Activated T-cell treated with anti-CD3 and anti-CD28 coated beads for 1 hour (primary cell): ENCODE measurements at regions not wholly inside any gene's neighbourhood (a gene's known extent, or its start where the extent isn't known, plus 50 kb on each side); places are given as distances from the start of the nearest gene placed in this dataset.

Experiments used
- DNase-seq: peaks from one replicate; pipeline ENCODE4 v3.0.0-alpha.2; 2020; ENCODE audit warnings: low read depth

DNA sequence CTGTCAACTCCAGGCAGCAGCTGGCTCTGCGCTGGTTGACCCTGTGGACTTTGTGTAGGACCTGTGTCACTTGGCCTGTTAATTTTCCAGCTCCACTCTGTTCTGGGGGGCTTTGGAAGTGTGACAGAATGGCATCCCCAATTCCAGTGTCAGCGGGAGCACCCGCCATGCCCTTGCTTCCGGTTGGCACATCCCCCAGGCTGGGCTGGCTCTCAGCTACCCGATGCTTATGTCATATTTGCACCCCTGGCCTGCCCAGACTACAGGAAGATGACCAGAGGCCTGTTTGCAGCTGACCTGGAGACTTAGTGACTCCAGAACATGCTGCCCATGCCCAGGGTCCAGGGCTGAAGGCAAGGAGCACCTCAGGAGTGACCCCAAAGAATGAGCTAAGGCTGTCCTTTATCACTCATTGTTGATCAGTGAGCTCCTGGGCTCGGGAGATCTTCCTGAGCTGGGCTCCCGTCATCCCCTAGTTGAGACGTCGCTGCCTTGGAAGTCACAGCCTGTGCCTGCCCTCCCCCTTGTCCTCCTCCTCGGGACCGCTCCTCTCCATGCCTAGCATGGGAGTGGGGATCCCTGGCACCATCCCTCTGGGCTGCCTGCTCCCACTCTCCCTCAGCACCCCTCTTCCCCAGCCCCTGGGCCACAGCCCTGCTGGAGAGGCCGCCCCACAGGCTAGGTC lies 163.4 kb upstream of the RTL1 start:
- no peak for DNase-seq

DNA sequence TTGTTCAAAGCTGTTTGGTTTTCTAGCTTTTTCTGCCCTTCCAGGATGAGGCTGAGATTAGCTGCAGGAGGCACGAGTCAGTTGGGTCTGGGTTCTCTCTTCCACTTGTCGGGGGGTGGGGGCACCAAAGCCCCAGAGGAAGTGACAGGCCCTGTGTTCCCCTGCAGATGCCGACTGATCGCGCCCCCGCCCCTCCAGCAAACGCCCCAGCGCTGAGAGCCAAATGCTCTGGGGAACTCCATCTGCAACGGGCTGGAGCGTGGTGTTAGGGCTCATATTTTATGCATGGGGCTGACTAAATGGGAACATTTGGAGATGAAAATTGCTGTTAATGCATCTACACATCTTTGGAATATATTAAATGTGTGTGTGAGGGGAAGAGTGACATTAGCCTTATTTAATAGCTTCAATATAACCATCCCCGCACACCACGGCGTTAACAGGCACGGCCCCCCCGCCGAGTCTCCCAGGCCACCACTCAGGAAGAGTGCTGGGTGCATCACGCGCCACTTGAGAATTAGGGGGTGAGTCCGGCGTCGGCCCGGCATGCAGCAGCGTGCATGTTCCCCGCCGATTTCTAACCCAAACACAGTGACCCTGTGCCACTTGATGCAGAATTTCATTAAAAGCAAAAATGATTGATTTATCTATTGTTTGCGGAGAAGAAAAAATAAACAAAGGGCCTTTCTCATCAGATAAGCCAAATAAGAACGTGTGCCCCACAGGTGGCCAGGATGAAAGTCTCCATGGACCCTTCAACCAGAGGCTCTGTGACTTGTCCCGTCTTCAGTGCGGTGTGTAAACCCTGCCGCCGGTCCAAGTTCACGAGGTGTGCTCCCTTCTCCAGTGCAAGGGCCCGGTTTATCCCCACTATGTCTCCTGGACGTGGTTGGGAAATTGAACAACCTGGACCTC lies 165.0 kb upstream of the RTL1 start:
- no peak for DNase-seq

DNA sequence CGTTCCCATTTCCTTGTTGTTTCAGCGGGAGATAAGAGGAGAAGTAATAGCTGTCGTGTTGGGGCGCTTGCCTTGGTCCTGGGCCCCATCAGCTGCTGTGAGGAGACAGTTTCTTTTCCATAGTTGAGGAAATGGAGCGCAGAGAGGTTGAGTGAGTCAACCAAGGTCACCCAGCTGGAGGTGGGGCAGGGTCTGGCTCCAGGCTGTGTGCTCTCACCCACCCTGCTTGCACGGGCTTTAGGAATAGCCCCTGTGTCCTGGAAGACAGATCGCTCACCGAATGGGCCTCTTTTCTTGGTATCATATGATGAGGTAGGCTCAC lies 165.7 kb upstream of the RTL1 start:
- no peak for DNase-seq

DNA sequence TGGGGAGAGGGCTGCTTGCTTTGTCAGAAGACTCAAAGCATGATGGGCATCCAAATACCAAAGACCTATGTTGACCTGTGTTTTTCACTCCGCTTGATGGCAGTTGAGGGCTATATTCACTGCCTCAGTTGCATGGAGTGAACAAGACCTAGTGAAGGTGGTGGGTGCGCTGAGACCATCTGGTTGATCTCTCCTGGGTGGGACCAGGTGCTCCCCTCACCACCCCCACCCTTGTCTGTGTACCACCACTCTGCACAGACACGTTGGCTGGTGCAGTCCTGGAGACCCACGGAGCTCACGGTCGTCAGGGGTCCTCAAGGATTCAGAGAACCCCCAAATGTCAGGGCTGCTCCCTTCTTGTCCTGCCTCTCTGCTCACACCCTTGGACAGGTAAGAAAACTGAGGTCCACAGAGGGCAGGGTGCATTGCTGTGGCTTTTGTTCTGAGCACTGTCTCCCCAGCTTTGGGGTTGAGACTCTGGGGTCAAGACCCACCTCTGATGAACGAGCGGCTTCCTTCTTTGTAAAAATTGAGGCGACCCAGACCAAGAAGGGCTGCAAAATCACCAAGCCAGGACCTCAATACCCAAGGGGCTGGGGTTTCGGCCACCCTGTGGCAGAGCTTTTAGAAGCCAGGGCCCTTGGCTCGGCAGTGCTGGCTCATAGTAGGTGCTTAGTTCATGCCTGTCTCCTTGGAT lies 166.3 kb upstream of the RTL1 start:
- DNase-seq = no peak

DNA sequence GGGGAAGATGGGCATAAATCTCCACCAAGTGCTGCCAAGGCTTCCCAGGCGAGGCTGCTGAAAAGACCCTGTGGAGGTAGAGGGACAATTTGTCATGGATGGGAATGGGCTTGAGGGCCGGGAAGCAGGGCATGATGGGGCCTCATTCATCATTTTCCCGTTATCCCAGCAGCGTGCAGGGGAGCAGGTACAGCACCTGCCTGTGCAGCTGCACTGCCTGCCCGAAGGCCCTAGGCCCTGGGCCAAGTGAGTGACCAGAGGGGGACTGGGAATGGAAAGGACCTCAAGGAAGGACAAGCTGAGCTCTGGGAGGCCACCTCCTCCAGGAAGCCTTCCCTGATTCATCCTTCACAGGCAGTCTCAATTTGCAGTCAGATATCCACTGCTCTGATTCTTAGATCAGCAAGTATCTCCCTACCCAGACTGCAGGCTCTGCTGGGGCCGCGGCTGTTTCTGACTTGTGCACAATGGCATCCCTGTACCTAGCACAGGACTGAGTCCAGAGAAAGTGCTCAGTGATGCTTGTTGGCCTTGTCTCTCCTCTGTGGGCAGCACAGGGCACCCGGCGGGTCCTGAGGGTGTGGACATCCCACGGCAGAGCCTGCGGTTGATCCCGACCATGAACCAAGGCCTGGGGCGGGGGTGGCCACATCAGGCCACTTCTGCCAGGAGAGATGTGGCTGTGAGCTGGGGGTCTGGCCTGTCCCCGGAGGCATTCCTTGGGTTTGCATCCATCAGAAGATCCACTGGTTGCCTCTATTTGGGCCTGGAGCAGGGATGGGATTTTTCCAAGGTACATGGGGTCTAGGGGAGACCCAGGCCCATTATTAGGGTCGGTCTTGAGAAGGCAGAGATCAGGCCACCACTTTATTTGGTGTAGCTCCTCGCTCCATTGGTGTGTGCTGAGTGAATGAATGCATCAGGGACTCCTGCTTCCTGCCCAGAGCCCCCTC lies 167.3 kb upstream of the RTL1 start:
- no peak for DNase-seq

DNA sequence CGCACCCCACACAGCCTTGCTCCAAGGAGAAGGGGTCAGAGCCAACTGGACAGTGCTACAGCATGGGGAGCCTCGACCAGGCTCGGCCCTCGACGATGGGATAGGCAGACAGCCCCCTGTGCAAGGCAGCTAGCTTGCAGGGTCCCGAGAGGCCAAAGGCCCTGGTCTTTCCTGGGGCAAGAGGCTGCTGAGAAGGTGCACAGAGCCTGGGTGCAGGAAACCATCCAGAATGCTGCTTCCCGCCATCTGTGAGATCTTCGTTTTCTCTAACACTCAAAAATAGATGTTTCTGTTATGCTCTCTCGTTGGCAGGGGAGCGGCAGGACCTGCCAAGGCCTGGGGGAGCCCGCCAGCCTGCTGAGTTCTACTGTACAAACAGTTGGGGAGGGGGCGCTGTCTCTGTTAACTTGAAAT lies 168.0 kb upstream of the RTL1 start:
- DNase-seq = no peak

DNA sequence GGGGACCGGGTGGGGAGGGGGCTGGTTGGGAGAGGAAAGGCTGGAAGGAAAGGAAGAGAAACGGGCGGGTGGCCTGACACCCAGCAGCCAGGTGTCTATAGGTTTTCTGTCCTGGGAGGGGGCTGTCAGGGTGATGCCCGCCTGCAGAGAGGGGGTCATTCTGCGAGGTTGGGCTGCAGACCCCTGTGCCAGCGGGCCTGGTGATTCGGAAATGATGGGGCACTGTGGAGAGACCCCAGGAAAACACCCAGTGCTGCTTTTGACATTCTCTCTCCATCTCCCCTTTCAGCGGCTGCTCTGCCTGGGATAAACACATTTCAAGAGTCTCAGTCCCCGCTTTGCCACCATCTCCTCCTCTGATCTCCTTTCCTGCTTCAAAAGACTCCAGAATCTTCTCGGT lies 168.5 kb upstream of the RTL1 start:
- DNase-seq = no peak

DNA sequence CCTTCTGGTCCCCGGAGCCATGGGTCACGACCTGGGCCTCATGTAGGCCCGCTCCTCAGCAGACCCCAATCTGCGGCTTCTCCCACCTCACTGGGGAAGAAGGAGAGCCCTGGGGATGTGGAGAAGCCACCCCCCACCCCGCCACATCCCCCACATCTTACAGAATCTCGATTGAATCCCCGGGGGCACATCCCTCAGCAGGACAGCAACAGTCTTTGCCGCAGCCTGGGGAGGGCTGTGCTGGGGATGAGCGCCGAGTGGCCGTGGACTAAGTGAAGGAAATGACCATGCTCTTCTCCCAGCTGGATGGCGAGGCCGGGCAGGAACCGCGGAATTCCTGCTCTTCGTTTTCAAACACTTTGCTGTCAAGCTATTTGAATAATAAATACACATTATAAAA lies 169.0 kb upstream of the RTL1 start:
- no peak for DNase-seq

DNA sequence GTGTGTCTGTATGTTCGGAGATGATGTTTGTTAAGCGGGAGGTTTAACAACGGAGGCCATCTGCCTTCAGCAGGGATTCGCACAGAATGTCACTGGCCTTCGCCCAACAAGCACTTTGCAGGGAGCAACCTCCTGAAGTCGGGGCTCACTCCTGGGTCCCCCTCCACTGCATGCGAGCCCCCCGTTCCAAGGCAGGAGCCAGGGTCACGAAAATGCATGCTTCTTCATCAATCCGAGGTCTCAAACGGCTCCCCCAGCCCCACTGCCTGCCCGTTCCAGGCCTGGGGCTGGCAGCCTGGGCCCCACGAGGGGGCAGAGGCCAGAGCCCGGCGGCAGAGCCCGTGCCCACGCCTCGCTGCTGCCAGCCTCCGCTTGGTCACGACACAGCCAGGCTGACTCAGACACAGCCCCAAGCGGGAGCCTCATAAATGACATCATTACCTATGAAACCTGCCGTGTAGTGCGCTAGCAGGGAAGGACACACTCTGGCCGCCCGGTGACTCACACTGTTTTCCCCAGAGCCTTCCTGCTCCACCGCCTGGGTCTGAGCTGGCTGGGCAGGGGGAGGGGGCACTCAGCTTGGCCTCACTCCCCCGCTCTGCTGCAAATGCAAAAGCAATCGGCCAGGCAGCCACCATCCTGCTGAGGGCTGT lies 169.5 kb upstream of the RTL1 start:
- no peak for DNase-seq

DNA sequence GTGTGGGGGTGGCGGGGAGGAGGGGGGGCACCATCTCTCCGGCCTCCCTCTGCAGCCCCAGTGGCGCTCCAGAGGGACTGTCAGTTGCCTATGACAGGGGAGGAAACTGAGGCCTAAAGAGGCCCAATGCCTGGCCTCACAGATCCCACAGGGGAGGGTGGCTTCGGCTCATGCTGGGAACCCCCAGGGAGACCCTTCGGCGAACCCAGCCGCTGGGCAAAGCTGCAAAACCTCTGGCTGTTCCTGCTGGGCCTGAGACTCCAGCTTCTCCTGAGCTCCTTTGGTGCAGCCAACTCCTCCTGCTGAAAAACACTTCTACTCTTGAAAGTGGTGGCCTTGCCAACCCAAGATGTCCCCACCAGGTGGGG lies 170.1 kb upstream of the RTL1 start:
- DNase-seq = no peak

DNA sequence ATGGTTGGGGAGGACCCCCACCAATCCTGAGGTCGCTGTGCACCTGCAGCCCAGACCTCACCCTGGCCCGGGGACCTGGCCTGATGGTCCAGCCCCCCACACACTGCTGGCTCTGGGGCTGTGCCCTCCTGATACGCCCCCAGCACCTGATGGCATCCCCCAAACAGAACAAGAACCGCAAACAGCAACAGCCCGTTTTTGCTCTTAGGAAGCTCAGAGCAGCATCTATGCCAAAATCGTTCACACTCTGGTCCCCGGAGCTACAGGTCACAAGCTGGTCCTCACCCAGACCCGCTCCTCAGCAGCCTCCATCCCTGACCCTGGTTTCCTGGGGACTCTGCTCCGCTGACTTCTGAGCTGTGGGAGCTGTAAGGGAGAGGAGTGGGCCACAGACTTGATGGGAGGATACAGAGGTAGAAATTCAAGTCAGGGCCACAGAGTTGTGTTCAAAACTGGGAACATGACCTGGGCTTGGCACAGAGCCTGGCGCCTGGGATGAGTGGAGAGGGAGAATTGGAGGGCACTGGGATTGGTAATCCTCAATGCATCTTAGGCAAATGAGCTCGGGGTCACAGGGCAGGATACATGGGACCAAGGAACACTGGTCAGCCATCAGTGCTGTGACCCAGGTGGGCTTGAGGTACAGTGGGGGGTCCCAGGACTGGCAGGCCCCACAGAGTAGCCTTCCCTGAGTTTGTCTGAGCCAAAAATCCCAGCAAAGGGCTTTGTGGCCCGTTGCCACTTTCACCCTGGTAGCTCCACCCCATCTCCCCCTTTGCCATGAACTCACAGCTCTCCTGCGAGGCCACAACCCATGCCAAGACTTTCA lies 170.9 kb upstream of the RTL1 start:
- no peak for DNase-seq

DNA sequence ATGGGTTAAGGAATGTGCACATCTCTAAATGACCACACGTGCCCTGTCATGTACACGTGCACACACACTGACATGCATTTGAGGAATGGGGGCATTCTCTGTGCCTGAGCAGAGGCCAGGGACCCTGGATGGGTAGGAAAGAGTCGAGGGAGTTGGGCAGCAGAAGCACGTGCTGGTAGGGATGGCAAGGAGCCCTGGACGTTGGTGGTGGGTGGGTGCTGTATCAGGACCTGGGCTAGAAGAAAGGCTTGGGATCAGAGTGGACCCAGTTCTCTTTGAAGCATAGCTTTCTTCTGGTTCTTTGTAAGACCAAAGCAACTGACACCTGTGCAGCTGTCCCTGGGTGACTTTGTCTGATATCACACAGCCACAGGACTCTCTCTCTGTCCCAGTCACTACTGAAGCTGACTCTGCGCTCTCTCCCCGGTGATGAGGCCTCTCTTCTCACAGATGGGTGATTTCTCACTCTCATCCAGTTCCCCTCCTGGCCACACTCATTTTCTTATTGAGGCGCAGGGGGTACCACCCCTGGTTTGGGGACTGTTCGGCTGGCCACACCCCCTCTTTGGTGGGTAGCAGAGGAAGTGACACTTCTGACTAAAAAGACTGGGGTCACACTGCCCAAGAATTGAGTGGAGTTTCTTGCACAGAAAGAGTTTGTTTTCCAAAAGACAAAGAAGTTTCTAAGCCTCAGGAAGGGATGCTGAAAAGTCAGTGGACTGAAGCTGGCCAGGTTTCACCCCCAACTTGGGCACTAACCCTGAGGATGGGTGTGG lies 171.7 kb upstream of the RTL1 start:
- no peak for DNase-seq

DNA sequence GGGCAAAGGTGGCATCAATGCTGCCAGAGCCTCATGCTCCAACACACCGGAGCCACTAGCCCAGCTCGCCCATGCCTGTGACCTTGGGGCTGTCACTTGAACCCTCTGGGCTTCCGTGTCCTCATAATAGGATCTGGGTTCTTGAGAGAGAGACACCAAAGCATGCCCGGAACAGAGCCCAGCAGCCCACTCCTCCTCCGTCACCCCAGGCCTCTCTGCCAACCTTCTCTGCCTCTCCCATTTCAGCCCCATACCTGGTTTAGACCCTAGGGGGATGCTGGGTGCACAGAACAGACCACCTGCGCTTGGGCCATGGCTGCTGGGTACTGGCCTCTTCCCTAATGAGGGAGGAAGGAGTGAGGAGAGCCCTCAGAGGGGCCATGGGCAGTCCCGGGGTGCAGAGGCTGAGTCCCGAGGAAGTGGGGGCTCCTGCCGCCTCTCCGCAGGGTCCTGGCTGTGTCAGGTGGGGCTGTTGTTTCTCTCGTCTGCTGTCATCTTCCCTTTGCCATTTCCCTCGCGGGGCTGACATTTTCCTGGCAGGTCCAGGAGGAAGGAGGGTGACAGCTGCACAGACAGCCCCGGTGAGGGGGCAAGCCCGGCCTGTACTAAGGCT lies 172.4 kb upstream of the RTL1 start:
- DNase-seq = no peak

DNA sequence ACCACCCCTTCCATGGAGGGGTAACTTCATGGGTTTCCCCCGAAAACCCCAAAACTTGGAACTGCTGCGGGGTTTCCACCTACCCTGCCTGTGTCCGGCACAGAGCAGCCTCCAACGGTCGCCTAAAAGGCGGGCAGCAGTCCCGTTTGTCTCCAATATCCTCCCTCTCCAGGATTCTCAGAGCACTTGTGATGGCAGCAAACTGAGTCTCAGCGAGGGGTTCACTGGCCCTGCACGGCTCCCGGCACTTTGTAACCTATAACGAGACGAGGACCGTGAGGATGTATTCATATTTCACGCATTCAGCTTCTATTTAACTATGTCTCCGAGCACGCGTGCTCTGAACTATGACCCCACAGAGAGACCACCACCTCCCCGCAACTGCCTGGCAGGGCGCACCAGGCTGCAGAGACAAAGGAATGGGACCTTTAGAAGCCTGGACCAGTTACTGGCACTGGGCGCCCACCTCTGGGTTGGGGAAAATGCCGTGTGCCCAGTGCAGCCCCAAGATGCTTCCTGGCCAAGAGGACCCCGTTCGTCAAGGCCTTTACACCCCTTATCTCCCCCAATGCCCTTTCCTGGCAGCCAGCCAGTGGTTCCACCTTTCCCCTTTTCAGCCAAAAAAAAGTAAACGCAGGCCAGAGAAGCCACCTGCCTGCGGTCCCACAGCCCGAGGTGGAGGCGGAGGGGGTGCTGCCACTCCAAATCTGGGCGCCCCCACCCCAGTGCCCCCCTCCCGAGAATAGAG lies 173.1 kb upstream of the RTL1 start:
- no peak for DNase-seq

DNA sequence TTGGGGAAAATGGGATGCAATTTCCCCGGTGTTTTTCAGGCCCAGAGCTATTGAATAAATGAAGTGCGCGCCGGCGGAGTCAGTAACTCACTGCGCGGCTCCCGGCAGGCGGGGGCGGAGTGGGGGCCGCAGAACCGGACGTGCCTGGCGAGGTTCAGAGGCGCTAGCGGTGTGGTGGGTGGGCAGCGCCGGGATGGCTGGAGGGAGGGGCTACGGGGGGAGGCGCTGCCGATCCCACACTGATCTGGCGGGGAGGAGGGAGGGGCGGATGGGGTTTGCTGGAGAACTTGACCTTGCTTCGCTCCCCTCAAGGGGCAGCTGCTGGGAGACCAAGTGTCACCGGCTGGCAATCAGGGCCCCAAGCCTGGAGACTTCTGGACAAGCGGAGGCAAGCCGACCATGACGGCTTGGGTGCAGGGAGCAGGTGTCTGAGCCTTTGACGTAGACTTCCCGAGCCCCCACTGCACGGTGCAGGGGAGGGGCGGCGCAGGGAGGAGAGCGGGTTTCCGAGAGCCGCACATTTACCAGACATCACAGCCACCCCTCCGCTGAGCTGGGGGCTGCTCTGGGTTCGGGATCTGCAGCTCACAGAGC lies 174.1 kb upstream of the RTL1 start:
- no peak for DNase-seq

DNA sequence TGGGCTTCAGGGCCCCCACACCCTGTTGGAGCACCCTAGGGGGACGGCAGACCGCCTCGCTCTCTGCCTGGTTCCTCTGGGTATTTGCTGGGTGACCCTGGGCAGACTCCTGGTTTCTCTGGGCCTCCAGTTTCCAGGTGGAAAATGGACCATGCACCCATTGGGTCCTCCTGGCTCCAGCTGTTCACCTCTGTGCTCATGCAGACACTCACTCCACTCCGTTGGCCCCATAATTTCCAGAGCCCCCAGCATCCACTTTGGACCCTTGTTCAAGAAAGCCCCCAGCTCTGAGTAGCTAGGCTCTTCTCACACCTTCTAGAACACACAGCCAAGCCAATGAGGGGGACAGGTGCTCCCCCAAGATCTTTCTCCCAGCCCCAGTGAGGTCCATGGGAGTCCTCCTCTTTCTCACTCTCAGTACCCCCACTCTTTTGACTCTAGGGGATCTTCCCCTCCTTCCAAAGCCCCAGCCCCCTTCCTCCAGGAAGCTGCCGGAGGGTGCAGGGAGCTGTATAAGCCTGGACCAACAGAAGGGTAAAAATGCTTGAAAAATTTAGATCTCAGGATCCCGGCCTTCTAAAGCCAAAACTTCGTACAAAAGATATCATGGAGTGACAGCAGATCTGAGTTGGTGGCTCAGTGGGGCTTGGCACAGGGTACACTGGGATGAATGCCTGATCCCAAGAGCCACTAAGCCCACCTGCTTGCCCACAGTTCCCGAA lies 174.8 kb upstream of the RTL1 start:
- no peak for DNase-seq

DNA sequence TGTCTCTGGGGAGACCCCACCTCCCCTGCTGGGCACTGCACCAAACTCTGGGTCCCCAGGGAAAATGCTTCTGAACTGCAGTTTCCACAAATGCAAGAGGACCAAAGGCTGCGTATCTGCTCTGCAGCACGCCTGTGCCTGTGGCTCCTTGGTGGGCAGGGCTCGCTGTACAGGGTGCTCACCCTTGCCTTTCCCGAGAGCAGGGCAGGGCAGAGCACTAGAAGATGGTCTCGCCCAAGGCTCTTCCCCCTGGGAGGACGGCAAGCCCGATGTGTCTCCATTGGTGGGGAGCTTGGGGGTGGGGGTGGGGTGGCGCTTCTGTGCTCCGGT lies 175.3 kb upstream of the RTL1 start:
- no peak for DNase-seq
